ENCODE measurements at regions not wholly inside any gene's neighbourhood (a gene's known extent, or its start where the extent isn't known, plus 50 kb on each side); places are given as distances from the start of the nearest gene placed in this dataset.

GRCh38 chr2:173828189-173829142, 136.7 kb downstream of the SP3 start:
- TF ChIP-seq CTCF (IDR thresholded peaks at IDR 0.05) (no peak), POLR2A (IDR thresholded peaks at IDR 0.05) (no peak)

All from right lobe of liver (tissue), 4 donors.